GM18858 (cell line): ENCODE measurements at regions not wholly inside any gene's neighbourhood (a gene's known extent, or its start where the extent isn't known, plus 50 kb on each side); places are given as distances from the start of the nearest gene placed in this dataset.

Source experiments
- ATAC-seq: cut with Tn5 transposase; IDR thresholded peaks from one replicate; pipeline ENCODE4 v1.9.1; 2021; ENCODE audit not compliant: unreplicated experiment

GRCh38 chr3:187950671-187951070 is 203.3 kb upstream of the LPP start:
- no peak for ATAC-seq

GRCh38 chr3:187951452-187952190 is 202.3 kb upstream of the LPP start:
- no peak for ATAC-seq

- no peak for ATAC-seq
Measured at GRCh38 chr3:187952849-187953248, 201.1 kb upstream of the LPP start.

GRCh38 chr3:187954516-187954872 is 199.5 kb upstream of the LPP start:
- ATAC-seq, result no peak

- no peak for ATAC-seq
Measured at GRCh38 chr3:187954873-187955586, 198.9 kb upstream of the LPP start.

GRCh38 chr3:187955587-187955952 is 198.4 kb upstream of the LPP start:
- no peak for ATAC-seq

- no peak for ATAC-seq
Measured at GRCh38 chr3:187957165-187957581, 196.8 kb upstream of the LPP start.

- ATAC-seq, result no peak
Measured at GRCh38 chr3:187957582-187957981, 196.4 kb upstream of the LPP start.

- no peak for ATAC-seq
Measured at GRCh38 chr3:187958432-187959003, 195.4 kb upstream of the LPP start.

GRCh38 chr3:187960820-187961219 is 193.1 kb upstream of the LPP start:
- ATAC-seq, result no peak

- ATAC-seq, result no peak
Measured at GRCh38 chr3:187961366-187961765, 192.6 kb upstream of the LPP start.

GRCh38 chr3:187963003-187963676 is 190.8 kb upstream of the LPP start:
- ATAC-seq, result no peak

GRCh38 chr3:187963677-187964385 is 190.1 kb upstream of the LPP start:
- no peak for ATAC-seq

- no peak for ATAC-seq
Measured at GRCh38 chr3:187964760-187965159, 189.2 kb upstream of the LPP start.

GRCh38 chr3:187966096-187966495 is 187.9 kb upstream of the LPP start:
- ATAC-seq, result no peak

GRCh38 chr3:187966636-187967406 is 187.1 kb upstream of the LPP start:
- no peak for ATAC-seq

- ATAC-seq, result no peak
Measured at GRCh38 chr3:187967993-187968392, 186.0 kb upstream of the LPP start.

- no peak for ATAC-seq
Measured at GRCh38 chr3:187968883-187969580, 184.9 kb upstream of the LPP start.

GRCh38 chr3:187969581-187969950 is 184.4 kb upstream of the LPP start:
- ATAC-seq, result no peak

- no peak for ATAC-seq
Measured at GRCh38 chr3:187970106-187970505, 183.9 kb upstream of the LPP start.
